IPS-11a (cell line): ENCODE measurements at regions not wholly inside any gene's neighbourhood (a gene's known extent, or its start where the extent isn't known, plus 50 kb on each side); places are given as distances from the start of the nearest gene placed in this dataset.
"Not testable (repeated sequence)": the region's sequence is repeated elsewhere in the genome, so short reads cannot be mapped to it uniquely, and the experiment has no call there.

Experiments
- H3K4me3 ChIP-seq: one replicate; pipeline ENCODE4 v1.5.1; 2013; ENCODE audit warnings: low read depth, low read length, control low read depth

DNA sequence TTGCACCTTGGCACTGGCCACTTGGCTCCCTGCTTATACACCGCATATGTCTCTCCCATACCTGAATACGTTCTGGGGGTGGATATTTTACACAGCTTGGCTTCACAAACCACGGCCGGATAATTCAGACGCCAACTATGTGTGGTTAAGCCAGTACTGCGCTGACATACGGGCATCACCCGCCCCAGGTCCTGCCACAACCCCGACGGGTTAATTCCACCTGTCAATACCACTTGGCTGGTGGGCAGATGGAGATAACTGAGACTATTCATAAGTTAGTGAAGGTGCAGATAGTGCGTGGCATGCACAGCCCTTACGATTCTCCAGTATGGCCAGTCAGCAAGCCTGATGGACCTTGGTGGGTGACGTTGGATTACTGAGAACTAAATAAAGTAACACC is 696.3 kb upstream of the AGA start:
- H3K4me3 ChIP-seq: no peak overlapping the region

DNA sequence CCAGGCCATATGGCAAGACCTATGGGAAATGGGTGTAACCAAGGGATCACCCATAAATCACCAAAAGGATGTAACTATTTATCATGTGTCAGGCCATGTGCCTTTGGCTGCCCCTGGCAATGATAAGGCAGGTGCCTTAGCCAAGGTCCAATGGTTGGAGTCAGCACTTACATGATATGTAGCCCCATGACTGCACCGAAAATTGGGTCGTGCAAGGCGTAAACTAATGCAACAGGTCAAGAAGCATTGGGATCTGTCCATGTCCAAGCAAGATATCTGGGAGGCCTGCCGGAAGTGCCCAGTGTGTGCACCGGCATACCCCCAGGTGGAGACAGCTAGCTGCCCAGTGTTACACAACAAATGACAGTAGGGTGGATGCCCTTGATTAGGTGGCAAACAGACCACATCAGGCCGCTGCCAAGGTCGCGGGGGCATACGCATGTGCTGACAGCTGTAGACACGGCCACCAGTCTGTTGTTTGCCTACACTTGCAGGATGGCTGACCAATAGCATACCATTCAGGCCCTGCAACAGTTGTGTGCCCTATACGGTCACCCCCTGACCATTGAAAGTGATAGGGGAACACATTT is 698.2 kb upstream of the AGA start:
- no peak overlapping the region for H3K4me3 ChIP-seq

DNA sequence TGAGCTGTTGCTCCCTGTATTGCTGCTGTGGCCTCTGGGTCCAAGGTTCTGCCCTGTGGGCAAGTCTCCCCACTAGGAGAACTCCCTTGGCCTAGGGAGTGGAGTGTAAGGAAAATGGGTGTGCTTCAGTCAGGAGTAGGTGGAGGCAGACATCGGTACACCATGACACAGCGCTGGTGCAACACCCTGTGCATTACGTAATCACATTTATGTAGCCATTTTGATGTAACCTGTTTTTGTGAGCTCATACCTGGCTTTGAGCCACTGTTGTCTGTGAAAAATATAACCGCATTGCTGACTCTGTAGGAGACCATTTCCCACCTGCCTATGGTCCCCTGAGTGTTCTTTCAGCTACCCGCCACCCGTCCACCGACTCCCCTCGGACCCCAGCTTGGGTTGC is 700.5 kb upstream of the AGA start:
- no peak overlapping the region for H3K4me3 ChIP-seq

DNA sequence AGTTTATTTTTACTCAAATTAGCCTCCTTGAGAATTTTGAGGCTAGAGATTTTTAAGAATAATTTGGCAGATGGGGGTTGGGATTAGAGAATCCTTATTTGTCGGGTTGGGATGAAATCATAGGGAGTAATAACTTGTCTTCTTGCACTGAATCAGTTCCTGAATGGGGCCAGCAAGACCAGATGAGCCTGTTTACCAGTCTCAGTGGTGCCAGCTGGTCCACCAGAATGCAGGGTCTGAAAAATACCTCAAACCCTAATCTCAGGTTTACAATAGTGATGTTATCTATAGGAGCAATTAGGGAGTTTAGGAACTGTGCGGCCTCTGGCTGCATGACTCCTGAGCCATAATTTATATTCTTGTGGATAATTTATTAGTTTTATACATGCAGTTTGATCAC is 705.9 kb upstream of the AGA start:
- H3K4me3 ChIP-seq: no peak overlapping the region

DNA sequence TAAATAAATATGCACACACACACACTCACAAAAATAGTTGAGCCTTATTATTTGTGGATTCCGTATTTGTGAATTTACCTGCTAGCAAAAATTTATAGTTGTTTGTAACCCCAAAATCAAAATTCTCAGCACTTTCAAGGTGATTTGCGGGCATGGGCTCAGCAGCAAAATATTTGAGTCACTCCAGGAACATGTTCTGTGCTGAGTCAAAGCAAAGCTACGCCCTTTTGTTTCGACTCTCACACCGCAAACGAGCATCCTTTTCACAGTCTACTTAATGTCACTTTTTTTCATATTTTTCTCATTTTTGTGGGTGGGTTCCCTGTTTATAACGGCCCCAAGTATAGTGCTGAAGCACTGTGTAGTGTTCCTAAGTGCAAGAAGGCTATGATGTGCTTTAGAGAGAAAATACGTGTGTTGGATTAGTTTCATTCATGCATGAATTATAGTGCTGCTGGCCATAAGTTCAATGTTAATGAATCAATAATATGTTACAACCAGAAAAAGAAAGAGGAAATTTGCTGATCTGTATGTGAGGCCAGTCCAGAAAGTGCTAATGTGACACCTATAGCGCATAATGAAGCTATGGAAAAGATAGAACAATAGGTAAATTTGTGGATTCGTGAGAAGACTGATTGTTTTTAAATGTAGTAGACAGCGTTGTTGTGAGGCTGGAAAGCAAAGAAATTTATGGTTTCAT is 723.2 kb upstream of the AGA start:
- H3K4me3 ChIP-seq: no peak overlapping the region

DNA sequence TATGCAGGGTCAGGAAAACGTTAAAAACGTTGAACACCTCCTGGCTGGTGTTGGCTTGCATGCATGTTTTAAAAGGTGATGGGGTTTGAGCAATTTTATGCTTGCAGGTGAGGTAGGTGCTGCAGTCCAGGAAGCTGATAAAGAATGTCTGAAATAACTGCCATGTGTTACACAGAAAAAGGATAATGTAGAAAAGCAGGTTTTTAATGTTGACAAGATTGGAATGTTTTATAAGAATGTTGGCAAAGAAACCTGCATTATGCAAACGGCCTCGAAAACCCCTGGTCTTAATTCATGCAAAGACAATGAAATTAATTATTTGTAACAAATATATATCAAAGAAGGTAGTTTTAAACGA is 723.7 kb upstream of the AGA start:
- no peak overlapping the region for H3K4me3 ChIP-seq

DNA sequence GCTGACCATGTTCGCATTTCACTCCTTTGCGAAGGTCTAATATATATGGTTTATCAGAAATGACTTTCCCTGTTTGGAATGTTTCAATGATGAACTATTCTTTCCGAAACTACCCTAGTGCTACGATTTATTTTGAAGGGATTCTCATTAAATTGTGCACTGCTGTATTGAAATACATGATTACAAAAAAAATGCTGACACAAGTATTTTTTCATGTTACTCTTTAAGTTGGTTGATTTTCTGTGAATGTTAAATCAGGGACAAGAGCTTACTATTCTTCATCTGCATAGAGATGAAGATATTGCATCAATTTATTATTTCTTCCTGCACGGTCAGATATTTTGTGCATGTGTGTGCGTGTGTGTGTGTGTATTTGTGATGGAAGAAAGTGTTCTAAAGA is 731.5 kb upstream of the AGA start:
- H3K4me3 ChIP-seq: no peak overlapping the region

DNA sequence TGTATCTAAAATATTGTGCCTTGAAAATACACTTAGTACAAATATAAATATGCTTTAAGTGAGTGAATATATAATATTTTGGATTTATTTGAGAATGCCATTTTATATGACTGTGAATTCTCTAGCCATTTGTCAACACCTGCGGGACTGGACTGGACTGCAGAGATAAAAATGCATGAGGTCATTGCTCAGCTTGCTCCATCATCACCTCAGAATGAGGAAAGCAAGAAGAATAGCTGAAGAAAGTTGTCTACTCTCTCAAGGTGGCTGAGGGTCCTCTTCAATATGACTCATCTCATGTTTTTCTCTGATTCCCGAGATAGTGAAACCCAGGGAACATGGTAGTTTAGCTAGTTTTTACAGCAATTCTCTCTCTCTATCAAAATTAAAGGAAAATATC is 732.5 kb upstream of the AGA start:
- no peak overlapping the region for H3K4me3 ChIP-seq

DNA sequence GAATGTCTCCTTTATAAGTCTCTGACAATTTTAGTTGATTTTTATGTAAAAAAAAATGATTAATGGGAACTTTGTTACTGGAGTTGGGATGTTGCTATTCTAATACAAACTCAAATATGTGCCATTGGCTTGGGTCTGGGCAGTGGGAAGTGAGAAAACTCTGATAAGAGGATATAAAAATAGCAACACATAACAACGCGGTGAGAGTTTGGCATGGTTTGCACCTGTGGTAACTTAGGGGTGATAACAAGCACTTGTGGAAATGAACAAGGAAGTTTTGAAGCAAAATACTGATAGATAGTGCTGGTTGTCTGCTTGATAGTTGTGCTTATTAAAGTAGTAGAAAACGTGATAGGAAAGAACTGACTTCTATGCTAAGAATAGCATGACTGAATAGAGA is 743.3 kb upstream of the AGA start:
- no peak overlapping the region for H3K4me3 ChIP-seq

DNA sequence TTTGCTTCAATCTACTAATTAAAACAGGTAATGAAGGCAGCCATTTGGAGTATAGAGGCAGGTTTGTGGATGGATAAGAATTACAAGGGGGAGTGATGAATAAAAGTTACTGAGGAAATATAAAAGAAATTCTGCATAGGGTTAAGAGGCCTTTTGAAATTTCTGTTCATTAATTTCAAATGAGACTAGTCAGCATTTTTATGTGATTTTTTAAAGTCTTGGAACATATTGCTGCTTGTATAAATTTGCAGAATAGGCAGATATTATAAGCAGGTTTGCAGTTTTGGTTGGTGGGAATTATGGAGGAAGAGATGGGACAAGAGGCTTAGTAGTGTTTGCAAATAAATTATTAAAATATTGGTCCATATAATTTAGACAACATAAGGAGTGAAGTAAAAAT is 750.4 kb upstream of the AGA start:
- H3K4me3 ChIP-seq: no peak overlapping the region

DNA sequence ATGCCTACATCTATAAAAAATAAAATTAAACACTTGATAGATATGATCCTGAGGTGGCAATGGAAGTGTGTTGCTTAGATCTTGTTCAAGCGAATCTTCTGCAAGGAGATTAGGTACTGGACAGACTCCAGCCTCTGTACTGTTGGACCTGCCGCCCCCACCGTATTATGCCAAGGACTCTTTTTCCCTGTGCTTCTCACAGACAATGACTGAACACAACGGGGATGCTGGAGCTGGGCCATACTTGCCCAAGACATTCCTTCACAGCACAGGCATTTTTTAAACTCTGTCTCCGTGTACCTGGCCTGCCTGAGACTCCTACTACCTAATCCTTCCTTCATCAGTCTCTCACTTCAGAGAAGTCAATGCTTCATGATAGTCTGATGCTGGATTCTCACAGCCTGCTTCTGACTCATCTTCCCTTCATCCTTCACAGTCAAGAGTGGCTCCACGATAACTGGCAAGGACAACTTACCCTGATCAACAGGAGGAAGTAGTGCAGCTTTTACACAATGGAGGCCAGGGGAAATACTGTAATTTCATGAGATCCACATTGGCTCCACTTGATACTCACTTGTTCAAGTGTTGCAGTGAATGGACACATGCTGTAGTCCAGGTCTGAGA is 754.6 kb upstream of the AGA start:
- no peak overlapping the region for H3K4me3 ChIP-seq

DNA sequence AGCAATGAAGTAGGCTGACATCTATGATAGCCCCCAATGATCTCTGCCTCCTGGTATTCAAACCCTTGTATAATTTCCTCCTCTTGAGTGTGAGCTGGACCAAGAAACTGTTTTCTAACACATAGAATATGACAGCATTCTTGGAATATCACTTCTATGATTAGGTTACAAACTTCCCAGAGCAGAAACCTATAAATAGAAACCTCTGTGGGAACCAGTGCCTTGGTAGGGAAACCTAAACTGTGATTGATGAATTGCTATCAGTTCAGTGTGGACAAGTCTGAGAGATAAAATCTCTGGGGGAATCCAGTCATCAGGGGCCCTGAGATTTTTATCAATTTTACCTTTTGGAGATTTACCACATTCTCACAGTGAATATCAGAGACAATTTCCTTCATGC is 756.5 kb upstream of the AGA start:
- no peak overlapping the region for H3K4me3 ChIP-seq

DNA sequence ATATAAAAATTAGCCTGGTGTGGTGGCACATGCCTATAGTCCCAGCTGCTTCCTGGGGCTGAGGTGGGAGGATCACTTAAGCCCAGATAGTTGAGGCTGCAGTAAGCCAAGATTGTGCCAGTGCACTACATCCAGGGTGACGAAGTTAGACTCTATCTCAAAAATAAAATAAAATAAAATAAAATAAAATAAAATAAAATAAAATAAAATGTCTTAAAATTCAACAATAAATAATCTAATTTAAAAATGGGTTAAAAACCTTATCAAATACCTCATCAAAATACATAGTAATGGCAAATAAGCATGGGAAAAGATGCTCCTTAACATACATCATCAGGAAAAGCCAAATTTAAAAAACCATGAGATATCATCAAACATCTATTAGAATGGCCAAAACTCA is 760.2 kb upstream of the AGA start:
- H3K4me3 ChIP-seq: no peak overlapping the region

DNA sequence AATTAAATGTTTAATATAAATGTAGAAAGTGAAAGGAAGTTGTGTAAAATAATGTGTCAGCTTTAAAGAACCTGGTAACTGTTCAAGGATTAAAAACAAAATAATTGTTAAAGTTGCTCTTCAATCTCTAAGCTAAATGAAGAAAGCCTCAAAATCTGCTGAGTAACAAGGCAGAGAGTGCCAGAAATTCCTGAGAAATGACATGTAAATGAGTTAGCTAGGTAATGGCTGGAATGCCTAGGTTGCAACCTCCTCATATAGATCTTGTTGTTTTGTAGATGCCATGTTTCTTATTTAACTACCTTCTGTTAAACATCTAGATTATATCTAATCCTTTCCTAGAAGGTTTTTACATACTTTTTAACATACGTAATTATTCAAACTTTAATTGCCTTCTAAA is 763.6 kb upstream of the AGA start:
- H3K4me3 ChIP-seq: no peak overlapping the region

DNA sequence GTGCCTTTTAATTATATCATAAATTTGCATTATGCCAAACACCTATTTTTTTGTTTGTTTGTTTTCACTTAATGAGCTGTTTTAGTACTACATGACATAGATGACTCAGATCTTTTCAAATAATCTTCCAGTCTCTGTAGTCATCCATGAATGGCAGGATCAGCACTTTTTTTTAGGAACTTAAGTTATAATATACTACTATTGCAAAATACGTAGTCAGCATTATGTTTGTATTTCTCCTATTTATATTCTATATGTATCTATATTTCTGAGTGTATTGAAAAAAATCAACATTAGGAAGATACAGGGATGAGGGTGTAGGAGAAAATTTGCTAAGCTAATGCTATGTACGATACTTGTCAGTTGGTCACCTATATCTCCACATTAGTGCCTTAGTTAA is 773.1 kb upstream of the AGA start:
- H3K4me3 ChIP-seq: no peak overlapping the region

DNA sequence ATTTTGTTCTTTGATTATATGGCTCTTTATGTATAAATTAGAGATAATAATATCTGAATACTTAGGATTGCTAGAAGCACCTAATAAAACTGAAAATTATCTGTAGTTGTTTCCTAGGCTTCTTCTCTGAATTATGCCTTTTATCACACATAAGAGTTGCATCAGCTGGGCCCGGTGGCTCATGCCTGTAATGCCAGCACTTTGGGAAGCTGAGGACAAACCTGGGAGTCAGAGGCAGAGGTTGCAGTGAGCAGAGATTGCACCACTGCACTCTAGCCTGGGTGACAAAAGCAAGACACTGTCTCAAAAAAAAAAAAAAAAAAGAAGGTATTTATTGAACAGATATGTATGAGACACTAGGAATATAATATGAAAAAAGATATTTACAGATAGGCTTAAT is 773.5 kb upstream of the AGA start:
- H3K4me3 ChIP-seq: no peak overlapping the region

DNA sequence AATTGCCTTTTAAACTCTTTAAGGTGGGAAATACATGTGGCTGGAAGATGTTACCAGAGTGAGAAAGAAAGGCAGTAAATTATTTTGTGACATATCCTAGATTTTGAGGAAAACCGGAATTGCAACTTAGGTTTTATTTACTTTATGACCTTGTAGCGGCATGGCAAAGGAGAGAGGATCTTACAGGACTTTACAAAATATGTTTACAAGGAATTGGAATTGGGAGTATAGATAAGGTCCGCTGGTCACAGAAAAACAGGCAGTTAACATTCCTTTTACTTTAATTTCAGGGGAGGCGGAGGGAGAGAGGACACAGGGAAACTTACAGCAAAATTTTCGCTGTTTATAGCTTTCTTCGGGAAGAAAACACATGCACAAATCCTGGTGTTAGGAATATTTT is 784.2 kb upstream of the AGA start:
- not testable (repeated sequence) for H3K4me3 ChIP-seq

DNA sequence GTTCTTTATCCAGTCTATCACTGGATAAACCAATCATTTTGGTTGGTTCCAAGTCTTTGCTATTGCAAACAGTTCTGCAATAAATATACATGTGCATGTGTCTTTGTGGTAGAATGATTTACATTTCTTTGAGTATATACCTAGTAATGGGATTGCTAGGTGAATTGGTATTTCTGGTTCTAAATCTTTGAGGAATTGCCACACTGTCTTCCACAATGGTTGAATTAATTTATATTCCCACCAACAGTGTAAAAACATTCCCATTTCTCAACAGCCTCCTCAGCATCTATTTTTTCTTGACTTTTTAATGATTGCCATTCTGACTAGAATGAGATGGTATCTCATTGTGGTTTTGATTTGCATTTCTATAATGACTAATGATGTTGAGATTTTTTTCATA is 791.7 kb upstream of the AGA start:
- H3K4me3 ChIP-seq: no peak overlapping the region

DNA sequence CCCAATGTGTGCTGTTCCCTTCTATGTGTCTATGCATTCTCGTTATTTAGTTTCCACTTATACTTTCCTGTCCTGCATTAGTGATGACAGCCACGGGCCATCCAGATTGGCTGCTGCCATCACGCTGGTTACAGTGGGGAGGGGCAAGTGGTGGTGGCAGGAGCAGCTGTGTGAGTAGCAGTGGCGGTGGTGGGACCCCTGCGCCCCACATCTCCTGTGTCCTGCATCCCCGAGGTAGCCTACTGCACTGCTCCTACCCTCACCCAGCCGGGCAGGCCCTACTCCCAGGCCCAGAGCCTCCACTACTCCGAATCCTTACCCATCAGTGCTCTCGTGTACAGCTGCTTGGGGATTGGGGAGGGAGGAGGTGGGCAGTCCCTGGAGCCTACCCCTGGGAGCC is 798.7 kb upstream of the AGA start:
- H3K4me3 ChIP-seq: no peak overlapping the region

DNA sequence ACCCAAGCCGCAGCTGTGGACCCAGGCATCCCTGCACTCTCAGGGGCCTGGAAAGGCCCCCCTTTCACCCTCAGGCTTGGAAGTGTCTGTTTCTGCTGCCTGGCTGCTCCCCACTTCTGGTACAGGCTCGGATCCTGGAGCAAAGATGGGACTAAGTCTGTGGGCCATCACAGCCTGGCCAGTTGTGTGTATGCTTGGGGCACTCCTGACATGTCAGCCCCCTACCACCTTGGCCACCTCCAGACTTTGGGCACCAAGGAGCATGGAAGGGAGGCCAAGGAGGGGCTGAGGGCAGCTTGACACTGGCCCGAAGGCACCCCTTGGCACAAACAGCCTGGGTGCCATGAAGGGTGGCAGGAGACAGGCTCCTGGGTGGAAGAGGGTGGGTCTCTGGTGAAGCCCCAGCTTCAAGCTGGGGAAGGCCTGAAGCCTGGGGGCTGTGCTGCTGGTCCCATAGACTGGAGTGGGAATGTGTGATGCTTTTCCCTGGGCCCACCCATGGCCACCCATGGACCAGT is 799.4 kb upstream of the AGA start:
- H3K4me3 ChIP-seq: no peak overlapping the region

DNA sequence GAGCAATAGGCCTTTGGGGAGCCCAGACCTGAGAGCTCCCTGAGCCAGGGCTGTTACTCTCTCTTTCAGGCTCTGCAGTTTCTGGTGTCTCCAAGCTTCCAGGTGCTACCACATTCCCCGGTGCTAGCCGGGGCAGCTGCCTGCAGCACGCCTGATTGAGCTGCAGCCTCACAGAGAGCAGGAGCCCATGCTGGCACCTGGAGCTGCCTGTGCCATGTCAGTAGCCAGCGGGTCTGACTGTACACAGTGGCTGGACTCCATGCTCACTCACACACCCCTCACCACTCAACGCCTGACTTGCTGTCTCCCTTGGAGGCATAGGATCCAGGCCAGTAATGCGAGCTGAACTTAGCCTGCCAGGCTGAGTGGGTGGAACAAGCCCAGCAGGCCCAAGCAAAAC is 800.4 kb upstream of the AGA start:
- no peak overlapping the region for H3K4me3 ChIP-seq

DNA sequence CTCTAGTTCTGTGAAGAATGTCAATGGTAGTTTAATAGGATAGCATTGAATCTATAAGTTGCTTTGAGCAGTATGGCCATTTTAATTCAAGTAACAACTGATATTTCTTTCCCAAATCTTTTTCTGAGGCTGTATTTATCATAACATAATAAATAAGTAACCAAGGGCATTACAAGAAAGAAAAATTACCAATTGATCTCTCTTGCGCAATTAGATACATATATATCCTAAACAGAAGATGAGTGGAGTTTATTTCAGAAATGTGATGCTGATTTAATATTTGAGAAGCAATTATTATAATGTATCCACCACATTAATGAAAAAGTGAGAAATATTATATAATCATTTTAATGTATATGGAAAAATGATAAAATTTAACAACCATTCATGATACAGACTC is 802.5 kb upstream of the AGA start:
- H3K4me3 ChIP-seq: no peak overlapping the region

DNA sequence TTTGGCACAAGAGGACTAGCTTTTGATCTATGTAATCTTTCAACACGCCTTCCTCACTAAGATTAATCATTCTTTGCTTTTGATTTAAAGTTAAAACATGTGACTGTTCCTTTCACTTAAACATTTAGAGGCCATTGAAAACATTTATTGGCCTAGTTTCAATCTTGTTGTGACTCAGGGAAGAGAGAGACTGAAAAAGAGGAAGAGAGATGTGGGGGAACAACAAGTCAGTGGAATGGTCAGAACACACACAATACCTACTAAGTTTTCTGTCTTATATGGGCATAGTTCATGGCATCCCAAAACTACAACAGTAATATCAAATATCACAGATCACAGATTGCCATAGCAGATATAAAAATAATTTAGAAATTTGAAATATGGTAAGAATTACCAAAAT is 812.9 kb upstream of the AGA start:
- H3K4me3 ChIP-seq: no peak overlapping the region
